PC-9 (cell line): ENCODE measurements at regions not wholly inside any gene's neighbourhood (a gene's known extent, or its start where the extent isn't known, plus 50 kb on each side); places are given as distances from the start of the nearest gene placed in this dataset.

Experiments used
- EZH2 ChIP-seq: fragments of 200-600 bp; sonication (generic); IDR thresholded peaks from 2 replicates; pipeline ENCODE4 v1.8.0; 2017; ENCODE audit warnings: antibody characterized with exemption, low read depth
- TF ChIP-seq, protein P1 (sequence below): fragments of 200-600 bp; sonication (generic); conservative IDR thresholded peaks from 2 replicates; pipeline ENCODE4 v1.6.1; 2017; ENCODE audit warnings: mixed run types, antibody characterized with exemption, mild to moderate bottlenecking, moderate library complexity

DNA sequence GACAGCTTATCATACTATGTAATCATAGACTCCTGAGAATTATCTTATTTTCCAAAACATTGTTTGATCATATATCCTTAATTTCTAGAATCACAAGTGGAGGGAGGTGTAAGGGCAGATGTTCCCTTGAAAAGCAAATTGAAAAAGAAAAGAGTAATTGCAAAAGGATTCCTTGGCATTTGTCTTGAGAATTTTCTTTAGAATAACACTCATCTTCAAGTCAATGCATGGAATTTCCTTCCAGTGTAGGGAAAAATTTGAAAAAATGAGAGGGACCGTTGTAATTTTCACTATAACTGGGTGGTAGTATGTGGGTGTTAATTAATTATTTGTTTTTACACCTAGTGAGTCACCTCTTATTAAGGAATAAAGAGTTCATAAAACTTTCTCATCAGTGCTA is 724.6 kb upstream of the ADAMTS5 start:
- TF ChIP-seq, protein P1, sequence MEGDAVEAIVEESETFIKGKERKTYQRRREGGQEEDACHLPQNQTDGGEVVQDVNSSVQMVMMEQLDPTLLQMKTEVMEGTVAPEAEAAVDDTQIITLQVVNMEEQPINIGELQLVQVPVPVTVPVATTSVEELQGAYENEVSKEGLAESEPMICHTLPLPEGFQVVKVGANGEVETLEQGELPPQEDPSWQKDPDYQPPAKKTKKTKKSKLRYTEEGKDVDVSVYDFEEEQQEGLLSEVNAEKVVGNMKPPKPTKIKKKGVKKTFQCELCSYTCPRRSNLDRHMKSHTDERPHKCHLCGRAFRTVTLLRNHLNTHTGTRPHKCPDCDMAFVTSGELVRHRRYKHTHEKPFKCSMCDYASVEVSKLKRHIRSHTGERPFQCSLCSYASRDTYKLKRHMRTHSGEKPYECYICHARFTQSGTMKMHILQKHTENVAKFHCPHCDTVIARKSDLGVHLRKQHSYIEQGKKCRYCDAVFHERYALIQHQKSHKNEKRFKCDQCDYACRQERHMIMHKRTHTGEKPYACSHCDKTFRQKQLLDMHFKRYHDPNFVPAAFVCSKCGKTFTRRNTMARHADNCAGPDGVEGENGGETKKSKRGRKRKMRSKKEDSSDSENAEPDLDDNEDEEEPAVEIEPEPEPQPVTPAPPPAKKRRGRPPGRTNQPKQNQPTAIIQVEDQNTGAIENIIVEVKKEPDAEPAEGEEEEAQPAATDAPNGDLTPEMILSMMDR: no peak
- TF ChIP-seq EZH2: no peak
